GM18873 (cell line): ENCODE measurements at regions not wholly inside any gene's neighbourhood (a gene's known extent, or its start where the extent isn't known, plus 50 kb on each side); places are given as distances from the start of the nearest gene placed in this dataset.
"Not testable (repeated sequence)": the region's sequence is repeated elsewhere in the genome, so short reads cannot be mapped to it uniquely, and the experiment has no call there.

Source experiments
- ATAC-seq: cut with Tn5 transposase; IDR thresholded peaks from one replicate; pipeline ENCODE4 v1.9.1; 2021; ENCODE audit warnings: mild to moderate bottlenecking, moderate library complexity, moderate number of reproducible peaks; ENCODE audit not compliant: unreplicated experiment, low FRiP score

- no peak for ATAC-seq
Observed at GRCh38 chr1:188988589-188988988, 1489.1 kb downstream of the BRINP3 start.

- ATAC-seq, result no peak
Observed at GRCh38 chr1:188991221-188991930, 1486.3 kb downstream of the BRINP3 start.

- no peak for ATAC-seq
Observed at GRCh38 chr1:189007824-189008223, 1469.8 kb downstream of the BRINP3 start.

GRCh38 chr1:189021577-189021976 lies 1456.1 kb downstream of the BRINP3 start:
- no peak for ATAC-seq

GRCh38 chr1:189022015-189022414 lies 1455.6 kb downstream of the BRINP3 start:
- no peak for ATAC-seq

GRCh38 chr1:189027512-189027911 lies 1450.2 kb downstream of the BRINP3 start:
- no peak for ATAC-seq

GRCh38 chr1:189033169-189033568 lies 1444.5 kb downstream of the BRINP3 start:
- no peak for ATAC-seq

- ATAC-seq, result no peak
Observed at GRCh38 chr1:189036628-189037027, 1441.0 kb downstream of the BRINP3 start.

- ATAC-seq, result no peak
Observed at GRCh38 chr1:189046127-189046526, 1431.5 kb downstream of the BRINP3 start.

- ATAC-seq, result no peak
Observed at GRCh38 chr1:189084811-189085210, 1392.9 kb downstream of the BRINP3 start.

- ATAC-seq, result no peak
Observed at GRCh38 chr1:189103956-189104355, 1373.7 kb downstream of the BRINP3 start.

- ATAC-seq, result no peak
Observed at GRCh38 chr1:189117072-189117770, 1360.4 kb downstream of the BRINP3 start.

GRCh38 chr1:189121941-189122340 lies 1355.7 kb downstream of the BRINP3 start:
- no peak for ATAC-seq

- ATAC-seq, result no peak
Observed at GRCh38 chr1:189125694-189126093, 1352.0 kb downstream of the BRINP3 start.

GRCh38 chr1:189131576-189131975 lies 1346.1 kb downstream of the BRINP3 start:
- ATAC-seq, result no peak

GRCh38 chr1:189139748-189140147 lies 1337.9 kb downstream of the BRINP3 start:
- ATAC-seq, result not testable (repeated sequence)

- ATAC-seq, result no peak
Observed at GRCh38 chr1:189141056-189141455, 1336.6 kb downstream of the BRINP3 start.

GRCh38 chr1:189149547-189150375 lies 1327.9 kb downstream of the BRINP3 start:
- no peak for ATAC-seq

GRCh38 chr1:189150624-189151023 lies 1327.0 kb downstream of the BRINP3 start:
- no peak for ATAC-seq

- no peak for ATAC-seq
Observed at GRCh38 chr1:189151361-189151760, 1326.3 kb downstream of the BRINP3 start.

GRCh38 chr1:189152685-189153084 lies 1325.0 kb downstream of the BRINP3 start:
- ATAC-seq, result no peak
